ENCODE measurements at regions not wholly inside any gene's neighbourhood (a gene's known extent, or its start where the extent isn't known, plus 50 kb on each side); places are given as distances from the start of the nearest gene placed in this dataset.

GRCh38 chr2:238651306-238652052 is 196.4 kb upstream of the TWIST2 start:
- TF ChIP-seq GATA2 (IDR thresholded peaks at IDR 0.05; ENCODE audit: low read depth, low read length) (no peak), GATA3 (IDR thresholded peaks at IDR 0.05; ENCODE audit: low read depth, low read length) (no peak)

Measured in SH-SY5Y (cell line).